NCI-H1694 treated with DMSO at 0.1 percent for 48 hours (cell line): ENCODE measurements at regions not wholly inside any gene's neighbourhood (a gene's known extent, or its start where the extent isn't known, plus 50 kb on each side); places are given as distances from the start of the nearest gene placed in this dataset.

Experiments used
- DNase-seq: peaks from one replicate; lab custom pipeline; 2025; lab: John Stamatoyannopoulos, UW

GRCh38 chr15:70347321-70348225 lies 249.9 kb upstream of the TLE3 start:
- no peak for DNase-seq

GRCh38 chr15:70345251-70346019 lies 247.7 kb upstream of the TLE3 start:
- DNase-seq: no peak

- no peak for DNase-seq
Observed at GRCh38 chr15:70344666-70345065, 246.9 kb upstream of the TLE3 start.

GRCh38 chr15:70343961-70344621 lies 246.4 kb upstream of the TLE3 start:
- DNase-seq: peak; percentile 70

- DNase-seq: no peak
Observed at GRCh38 chr15:70342554-70343548, 245.1 kb upstream of the TLE3 start.

- DNase-seq: no peak
Observed at GRCh38 chr15:70342141-70342540, 244.4 kb upstream of the TLE3 start.

- no peak for DNase-seq
Observed at GRCh38 chr15:70341566-70341965, 243.8 kb upstream of the TLE3 start.

GRCh38 chr15:70340494-70340870 lies 242.8 kb upstream of the TLE3 start:
- DNase-seq: no peak

- DNase-seq: no peak
Observed at GRCh38 chr15:70339571-70340493, 242.1 kb upstream of the TLE3 start.

- DNase-seq: no peak
Observed at GRCh38 chr15:70337277-70338186, 239.8 kb upstream of the TLE3 start.

- no peak for DNase-seq
Observed at GRCh38 chr15:70336425-70337009, 238.8 kb upstream of the TLE3 start.

GRCh38 chr15:70334286-70334685 lies 236.6 kb upstream of the TLE3 start:
- DNase-seq: no peak

- no peak for DNase-seq
Observed at GRCh38 chr15:70329179-70329578, 231.5 kb upstream of the TLE3 start.

GRCh38 chr15:70328679-70329115 lies 231.0 kb upstream of the TLE3 start:
- no peak for DNase-seq

- DNase-seq: no peak
Observed at GRCh38 chr15:70327856-70328678, 230.3 kb upstream of the TLE3 start.

- no peak for DNase-seq
Observed at GRCh38 chr15:70327328-70327855, 229.7 kb upstream of the TLE3 start.
